ENCODE measurements at regions not wholly inside any gene's neighbourhood (a gene's known extent, or its start where the extent isn't known, plus 50 kb on each side); places are given as distances from the start of the nearest gene placed in this dataset.

- no peak for TF ChIP-seq EZH2phosphoT487 (IDR thresholded peaks at IDR 0.05; ENCODE audit: borderline replicate concordance, low read depth, low read length)
- TF ChIP-seq CTCF (conservative IDR thresholded peaks at IDR 0.05; ENCODE audit: low read length) = no peak
These were observed 66.0 kb upstream of the TRIM9 start for GRCh38 chr14:51160871-51161270.

Data from OCI-LY7 (cell line).